SK-N-SH treated with all-trans-retinoic acid at 6 μM for 48 hours (cell line): ENCODE measurements at regions not wholly inside any gene's neighbourhood (a gene's known extent, or its start where the extent isn't known, plus 50 kb on each side); places are given as distances from the start of the nearest gene placed in this dataset.

ENCODE experiments used
- ARNTL ChIP-seq: fragments of 450-650 bp; formaldehyde crosslinking; IDR thresholded peaks from 2 replicates; pipeline ENCODE4 v1.5.0; 2020; ENCODE audit warnings: low read depth, mild to moderate bottlenecking, moderate library complexity, borderline replicate concordance
- GLIS3 ChIP-seq: fragments of 250-450 bp; sonication (Bioruptor Pico); IDR thresholded peaks from 2 replicates; pipeline ENCODE4 v1.5.0; 2020; ENCODE audit warnings: mild to moderate bottlenecking, moderate library complexity
- ISL1 ChIP-seq: fragments of 250-450 bp; sonication (Bioruptor Pico); IDR thresholded peaks from 2 replicates; pipeline ENCODE4 v2.1.2; 2022; ENCODE audit warnings: mild to moderate bottlenecking, moderate library complexity
- OSR1 ChIP-seq: fragments of 250-450 bp; sonication (Bioruptor Pico); IDR thresholded peaks from 2 replicates; pipeline ENCODE4 v1.8.0; 2022; ENCODE audit warnings: moderate library complexity, mild to moderate bottlenecking, inconsistent platforms
- PPARA ChIP-seq: fragments of 250-450 bp; sonication (Bioruptor Pico); IDR thresholded peaks from 2 replicates; pipeline ENCODE4 v1.5.0; 2020; ENCODE audit warnings: mild to moderate bottlenecking, borderline replicate concordance
- RARB ChIP-seq: fragments of 250-450 bp; sonication (Bioruptor Pico); IDR thresholded peaks from 2 replicates; pipeline ENCODE4 v1.8.0; 2021; ENCODE audit warnings: mild to moderate bottlenecking, moderate library complexity
- ZC3H10 ChIP-seq: fragments of 250-450 bp; sonication (Bioruptor Pico); IDR thresholded peaks from 2 replicates; pipeline ENCODE4 v1.5.1; 2021; ENCODE audit warnings: mild to moderate bottlenecking, moderate library complexity
- ZFP3 ChIP-seq: fragments of 250-450 bp; sonication (Bioruptor Pico); IDR thresholded peaks from 2 replicates; pipeline ENCODE4 v1.5.0; 2020; ENCODE audit warnings: mild to moderate bottlenecking, moderate library complexity
- ZFP30 ChIP-seq: fragments of 450-650 bp; formaldehyde crosslinking; IDR thresholded peaks from 2 replicates; pipeline ENCODE4 v1.5.0; 2022; ENCODE audit warnings: mild to moderate bottlenecking, moderate library complexity
- ZNF565 ChIP-seq: fragments of 450-650 bp; formaldehyde crosslinking; conservative IDR thresholded peaks from 2 replicates; pipeline ENCODE4 v1.5.0; 2020; ENCODE audit warnings: low read depth, mild to moderate bottlenecking, moderate library complexity
- TF ChIP-seq, protein P1 (sequence below): fragments of 250-450 bp; sonication (Bioruptor Pico); IDR thresholded peaks from 2 replicates; pipeline ENCODE4 v1.8.0; 2020; ENCODE audit warnings: mild to moderate bottlenecking, moderate library complexity, borderline replicate concordance
- TF ChIP-seq, protein P2 (sequence below): fragments of 250-450 bp; sonication (Bioruptor Pico); IDR thresholded peaks from 2 replicates; pipeline ENCODE4 v1.5.1; 2020; ENCODE audit warnings: low read depth, mild to moderate bottlenecking, moderate library complexity
- TF ChIP-seq, protein P3 (sequence below): fragments of 250-450 bp; sonication (Bioruptor Pico); IDR thresholded peaks from 2 replicates; pipeline ENCODE4 v1.8.0; 2021; ENCODE audit warnings: low read depth, mild to moderate bottlenecking, moderate library complexity, borderline replicate concordance
- TF ChIP-seq, protein P4 (sequence below): fragments of 250-450 bp; sonication (Bioruptor Pico); IDR thresholded peaks from 2 replicates; pipeline ENCODE4 v1.5.0; 2020; ENCODE audit warnings: mild to moderate bottlenecking, moderate library complexity

DNA sequence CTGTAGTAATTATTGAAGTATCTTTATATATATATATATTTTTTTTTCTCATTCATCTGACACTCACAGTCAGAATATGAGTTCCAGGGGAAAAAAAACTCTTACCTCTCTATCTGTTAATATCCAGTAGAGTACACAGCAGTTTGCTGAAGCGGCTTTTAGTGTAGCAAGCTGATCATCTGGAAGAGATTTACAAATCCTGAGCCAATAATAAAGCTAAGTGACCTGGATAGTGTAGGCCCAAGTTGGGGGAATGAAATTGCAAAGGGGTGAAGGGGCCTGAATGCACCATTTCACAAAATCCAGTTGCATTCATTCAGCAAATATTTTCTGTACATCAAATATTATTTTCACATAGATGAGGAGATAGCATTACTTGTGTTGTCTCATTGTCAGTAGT is 234.6 kb upstream of the FLRT2 start:
- TF ChIP-seq ARNTL (CRISPR knock-in tag) (no peak), RARB (CRISPR knock-in tag) (no peak), ISL1 (CRISPR knock-in tag) (no peak), GLIS3 (CRISPR knock-in tag) (no peak), ZNF565 (CRISPR knock-in tag) (no peak), PPARA (CRISPR knock-in tag) (no peak), ZC3H10 (CRISPR knock-in tag) (no peak), ZFP30 (CRISPR knock-in tag) (no peak), ZFP3 (no peak), OSR1 (no peak)
- TF ChIP-seq, protein P1, sequence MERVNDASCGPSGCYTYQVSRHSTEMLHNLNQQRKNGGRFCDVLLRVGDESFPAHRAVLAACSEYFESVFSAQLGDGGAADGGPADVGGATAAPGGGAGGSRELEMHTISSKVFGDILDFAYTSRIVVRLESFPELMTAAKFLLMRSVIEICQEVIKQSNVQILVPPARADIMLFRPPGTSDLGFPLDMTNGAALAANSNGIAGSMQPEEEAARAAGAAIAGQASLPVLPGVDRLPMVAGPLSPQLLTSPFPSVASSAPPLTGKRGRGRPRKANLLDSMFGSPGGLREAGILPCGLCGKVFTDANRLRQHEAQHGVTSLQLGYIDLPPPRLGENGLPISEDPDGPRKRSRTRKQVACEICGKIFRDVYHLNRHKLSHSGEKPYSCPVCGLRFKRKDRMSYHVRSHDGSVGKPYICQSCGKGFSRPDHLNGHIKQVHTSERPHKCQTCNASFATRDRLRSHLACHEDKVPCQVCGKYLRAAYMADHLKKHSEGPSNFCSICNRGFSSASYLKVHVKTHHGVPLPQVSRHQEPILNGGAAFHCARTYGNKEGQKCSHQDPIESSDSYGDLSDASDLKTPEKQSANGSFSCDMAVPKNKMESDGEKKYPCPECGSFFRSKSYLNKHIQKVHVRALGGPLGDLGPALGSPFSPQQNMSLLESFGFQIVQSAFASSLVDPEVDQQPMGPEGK: no peak
- TF ChIP-seq, protein P2, sequence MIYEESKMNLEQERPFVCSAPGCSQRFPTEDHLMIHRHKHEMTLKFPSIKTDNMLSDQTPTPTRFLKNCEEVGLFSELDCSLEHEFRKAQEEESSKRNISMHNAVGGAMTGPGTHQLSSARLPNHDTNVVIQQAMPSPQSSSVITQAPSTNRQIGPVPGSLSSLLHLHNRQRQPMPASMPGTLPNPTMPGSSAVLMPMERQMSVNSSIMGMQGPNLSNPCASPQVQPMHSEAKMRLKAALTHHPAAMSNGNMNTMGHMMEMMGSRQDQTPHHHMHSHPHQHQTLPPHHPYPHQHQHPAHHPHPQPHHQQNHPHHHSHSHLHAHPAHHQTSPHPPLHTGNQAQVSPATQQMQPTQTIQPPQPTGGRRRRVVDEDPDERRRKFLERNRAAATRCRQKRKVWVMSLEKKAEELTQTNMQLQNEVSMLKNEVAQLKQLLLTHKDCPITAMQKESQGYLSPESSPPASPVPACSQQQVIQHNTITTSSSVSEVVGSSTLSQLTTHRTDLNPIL (CRISPR knock-in tag): no peak
- TF ChIP-seq, protein P3, sequence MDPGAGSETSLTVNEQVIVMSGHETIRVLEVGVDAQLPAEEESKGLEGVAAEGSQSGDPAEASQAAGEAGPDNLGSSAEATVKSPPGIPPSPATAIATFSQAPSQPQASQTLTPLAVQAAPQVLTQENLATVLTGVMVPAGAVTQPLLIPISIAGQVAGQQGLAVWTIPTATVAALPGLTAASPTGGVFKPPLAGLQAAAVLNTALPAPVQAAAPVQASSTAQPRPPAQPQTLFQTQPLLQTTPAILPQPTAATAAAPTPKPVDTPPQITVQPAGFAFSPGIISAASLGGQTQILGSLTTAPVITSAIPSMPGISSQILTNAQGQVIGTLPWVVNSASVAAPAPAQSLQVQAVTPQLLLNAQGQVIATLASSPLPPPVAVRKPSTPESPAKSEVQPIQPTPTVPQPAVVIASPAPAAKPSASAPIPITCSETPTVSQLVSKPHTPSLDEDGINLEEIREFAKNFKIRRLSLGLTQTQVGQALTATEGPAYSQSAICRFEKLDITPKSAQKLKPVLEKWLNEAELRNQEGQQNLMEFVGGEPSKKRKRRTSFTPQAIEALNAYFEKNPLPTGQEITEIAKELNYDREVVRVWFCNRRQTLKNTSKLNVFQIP (CRISPR knock-in tag): no peak
- TF ChIP-seq, protein P4, sequence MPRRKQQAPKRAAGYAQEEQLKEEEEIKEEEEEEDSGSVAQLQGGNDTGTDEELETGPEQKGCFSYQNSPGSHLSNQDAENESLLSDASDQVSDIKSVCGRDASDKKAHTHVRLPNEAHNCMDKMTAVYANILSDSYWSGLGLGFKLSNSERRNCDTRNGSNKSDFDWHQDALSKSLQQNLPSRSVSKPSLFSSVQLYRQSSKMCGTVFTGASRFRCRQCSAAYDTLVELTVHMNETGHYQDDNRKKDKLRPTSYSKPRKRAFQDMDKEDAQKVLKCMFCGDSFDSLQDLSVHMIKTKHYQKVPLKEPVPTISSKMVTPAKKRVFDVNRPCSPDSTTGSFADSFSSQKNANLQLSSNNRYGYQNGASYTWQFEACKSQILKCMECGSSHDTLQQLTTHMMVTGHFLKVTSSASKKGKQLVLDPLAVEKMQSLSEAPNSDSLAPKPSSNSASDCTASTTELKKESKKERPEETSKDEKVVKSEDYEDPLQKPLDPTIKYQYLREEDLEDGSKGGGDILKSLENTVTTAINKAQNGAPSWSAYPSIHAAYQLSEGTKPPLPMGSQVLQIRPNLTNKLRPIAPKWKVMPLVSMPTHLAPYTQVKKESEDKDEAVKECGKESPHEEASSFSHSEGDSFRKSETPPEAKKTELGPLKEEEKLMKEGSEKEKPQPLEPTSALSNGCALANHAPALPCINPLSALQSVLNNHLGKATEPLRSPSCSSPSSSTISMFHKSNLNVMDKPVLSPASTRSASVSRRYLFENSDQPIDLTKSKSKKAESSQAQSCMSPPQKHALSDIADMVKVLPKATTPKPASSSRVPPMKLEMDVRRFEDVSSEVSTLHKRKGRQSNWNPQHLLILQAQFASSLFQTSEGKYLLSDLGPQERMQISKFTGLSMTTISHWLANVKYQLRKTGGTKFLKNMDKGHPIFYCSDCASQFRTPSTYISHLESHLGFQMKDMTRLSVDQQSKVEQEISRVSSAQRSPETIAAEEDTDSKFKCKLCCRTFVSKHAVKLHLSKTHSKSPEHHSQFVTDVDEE: no peak
